MG63 (cell line): ENCODE measurements at regions not wholly inside any gene's neighbourhood (a gene's known extent, or its start where the extent isn't known, plus 50 kb on each side); places are given as distances from the start of the nearest gene placed in this dataset.

Experiments
- DNase-seq: peaks from one replicate; pipeline ENCODE4 v3.0.0-alpha.2; 2020
- H3K27me3 ChIP-seq: fragments of 250-450 bp; sonication (Bioruptor Pico); 2 replicates; pipeline ENCODE4 v1.5.1; 2020; ENCODE audit warnings: mild to moderate bottlenecking, moderate library complexity
- H3K36me3 ChIP-seq: fragments of 250-450 bp; sonication (Bioruptor Pico); 2 replicates; pipeline ENCODE4 v1.5.1; 2020; ENCODE audit warnings: mild to moderate bottlenecking, moderate library complexity
- H3K4me3 ChIP-seq: fragments of 250-450 bp; sonication (Bioruptor Pico); 2 replicates; pipeline ENCODE4 v1.5.1; 2020; ENCODE audit warnings: mild to moderate bottlenecking, moderate library complexity
- H3K9me3 ChIP-seq: fragments of 250-450 bp; sonication (Bioruptor Pico); 2 replicates; pipeline ENCODE4 v1.5.1; 2020; ENCODE audit warnings: mild to moderate bottlenecking, moderate library complexity

DNA sequence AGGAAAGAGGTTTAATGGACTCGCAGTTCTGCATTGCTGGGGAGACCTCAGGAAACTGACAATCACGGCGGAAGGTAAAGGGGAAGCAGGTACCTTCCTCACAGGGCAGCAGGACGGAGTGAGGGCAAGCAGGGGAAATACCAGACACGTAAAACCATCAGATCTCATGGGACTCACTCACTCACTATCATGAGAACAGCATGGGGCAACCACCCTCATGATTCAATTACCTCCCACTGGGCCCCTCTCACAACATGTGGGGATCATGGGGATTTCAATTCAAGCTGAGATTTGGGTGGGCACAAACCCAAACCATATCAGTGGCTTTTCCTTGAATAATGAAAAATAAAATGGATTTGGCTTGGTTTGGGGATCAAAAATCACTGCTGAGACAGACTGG is 380.5 kb downstream of the VRK1 start:
- Histone ChIP-seq H3K36me3 (no peaks in the 10 kb centered on the region), H3K4me3 (no peak overlapping the region), H3K27me3 (no peaks in the 10 kb centered on the region), H3K9me3 (no peaks in the 10 kb centered on the region)
- no peak for DNase-seq

DNA sequence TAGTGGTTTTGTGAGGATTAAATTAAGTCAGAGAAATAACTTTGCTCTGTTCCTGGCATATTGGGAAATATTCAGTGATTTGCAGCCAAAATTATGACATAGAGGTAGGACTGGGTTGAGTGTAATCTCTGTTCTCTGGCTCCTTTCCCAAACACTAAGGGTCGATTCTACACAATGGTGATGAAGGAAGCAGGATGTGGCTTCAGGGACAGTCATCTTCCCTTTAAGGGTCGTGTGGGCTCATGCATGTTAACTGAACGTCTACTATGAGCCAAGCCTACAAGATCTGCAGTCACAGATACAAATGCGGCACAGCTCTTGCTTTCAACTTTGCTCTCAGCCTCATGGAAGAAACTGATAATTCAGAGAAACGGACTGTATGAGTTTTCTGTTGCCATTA is 381.6 kb downstream of the VRK1 start:
- H3K36me3 ChIP-seq, result no peaks in the 10 kb centered on the region
- no peak overlapping the region for H3K4me3 ChIP-seq
- H3K9me3 ChIP-seq, result no peaks in the 10 kb centered on the region
- no peaks in the 10 kb centered on the region for H3K27me3 ChIP-seq
- DNase-seq, result no peak

DNA sequence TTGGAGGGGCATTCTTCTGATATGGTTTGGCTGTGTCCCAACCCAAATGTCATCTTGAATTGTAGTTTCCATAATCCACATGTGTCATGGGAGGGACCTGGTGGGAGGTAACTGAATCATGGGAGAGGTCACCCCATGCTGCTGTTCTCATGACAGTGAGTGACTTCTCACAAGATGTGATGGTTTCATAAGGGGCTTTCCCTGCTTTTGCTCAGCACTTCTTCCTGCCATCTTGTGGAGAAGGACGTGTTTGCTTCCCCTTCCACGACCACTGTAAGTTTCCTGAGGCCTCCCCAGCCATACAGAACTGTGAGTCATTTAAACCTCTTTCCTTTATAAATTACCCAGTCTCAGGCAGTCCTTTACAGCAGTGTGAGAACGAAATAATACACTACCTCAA is 382.4 kb downstream of the VRK1 start:
- DNase-seq, result no peak
- no peaks in the 10 kb centered on the region for H3K27me3 ChIP-seq
- no peak overlapping the region for H3K4me3 ChIP-seq
- H3K9me3 ChIP-seq, result no peaks in the 10 kb centered on the region
- no peaks in the 10 kb centered on the region for H3K36me3 ChIP-seq

DNA sequence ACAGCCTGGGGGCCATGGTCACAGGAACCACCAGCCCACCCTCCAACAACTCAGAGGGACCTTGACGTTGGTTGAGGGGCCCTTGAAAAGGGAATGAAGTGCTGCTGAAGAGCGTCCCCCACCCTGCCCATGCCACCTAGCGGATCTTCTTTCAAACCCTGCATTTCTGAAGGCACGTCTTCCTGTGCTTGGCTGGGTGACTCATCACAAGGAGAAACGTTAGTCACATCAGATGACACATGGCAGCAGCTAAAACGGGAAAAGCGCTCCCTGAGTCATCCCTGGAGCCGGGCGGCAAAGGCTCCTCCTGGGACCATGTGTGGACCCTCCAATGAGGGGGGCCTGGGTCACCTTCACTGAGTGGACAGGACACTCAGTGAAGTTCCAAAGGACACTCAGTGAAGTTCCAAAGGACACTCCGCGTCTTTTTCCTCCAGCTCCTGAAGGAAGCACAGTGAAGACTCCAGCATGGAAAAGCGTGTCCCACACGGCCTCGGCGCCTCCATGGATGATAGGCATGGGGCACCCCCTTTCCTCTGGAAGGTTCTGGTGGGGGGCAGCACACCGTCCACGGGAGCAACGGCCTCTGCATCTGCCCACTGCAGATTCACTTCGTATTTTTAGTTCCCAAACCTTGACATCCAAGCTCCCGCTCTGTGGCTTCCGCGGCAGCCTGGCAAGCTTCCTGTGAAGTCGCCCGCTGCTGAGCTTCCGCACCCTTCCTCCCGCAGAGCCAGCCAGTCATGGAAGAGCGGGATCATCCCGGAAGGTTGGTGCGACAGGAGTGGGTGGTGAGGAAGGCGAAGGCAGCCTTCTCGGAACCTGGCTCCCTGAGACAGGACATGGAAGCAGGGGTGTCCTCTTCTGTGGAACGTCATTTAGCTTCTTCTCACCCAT is 383.4 kb downstream of the VRK1 start:
- Histone ChIP-seq H3K9me3 (no peaks in the 10 kb centered on the region), H3K27me3 (no peaks in the 10 kb centered on the region), H3K36me3 (no peaks in the 10 kb centered on the region), H3K4me3 (no peak overlapping the region)
- peak; percentile 80 for DNase-seq

DNA sequence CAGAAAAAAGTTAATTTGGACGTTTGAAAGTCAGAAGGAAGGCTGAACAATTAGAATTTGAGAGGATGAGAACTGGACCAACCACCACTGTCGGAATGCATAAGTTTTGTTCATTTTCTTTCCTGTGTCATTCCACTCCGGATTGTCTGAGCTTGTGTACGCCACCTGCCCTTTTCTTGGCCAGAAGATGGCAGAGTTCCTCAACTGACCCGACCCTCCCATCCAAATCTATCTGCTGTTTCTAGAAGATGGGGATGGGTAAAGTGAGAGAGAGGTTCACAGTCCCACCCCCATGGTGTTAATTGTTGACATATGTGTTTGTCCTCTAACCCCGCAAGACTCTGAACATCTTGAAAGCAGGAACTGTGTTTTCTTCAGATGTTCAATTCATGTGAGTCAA is 388.0 kb downstream of the VRK1 start:
- H3K36me3 ChIP-seq, result no peaks in the 10 kb centered on the region
- no peak overlapping the region for H3K4me3 ChIP-seq
- no peak for DNase-seq
- H3K27me3 ChIP-seq, result no peaks in the 10 kb centered on the region
- no peaks in the 10 kb centered on the region for H3K9me3 ChIP-seq

DNA sequence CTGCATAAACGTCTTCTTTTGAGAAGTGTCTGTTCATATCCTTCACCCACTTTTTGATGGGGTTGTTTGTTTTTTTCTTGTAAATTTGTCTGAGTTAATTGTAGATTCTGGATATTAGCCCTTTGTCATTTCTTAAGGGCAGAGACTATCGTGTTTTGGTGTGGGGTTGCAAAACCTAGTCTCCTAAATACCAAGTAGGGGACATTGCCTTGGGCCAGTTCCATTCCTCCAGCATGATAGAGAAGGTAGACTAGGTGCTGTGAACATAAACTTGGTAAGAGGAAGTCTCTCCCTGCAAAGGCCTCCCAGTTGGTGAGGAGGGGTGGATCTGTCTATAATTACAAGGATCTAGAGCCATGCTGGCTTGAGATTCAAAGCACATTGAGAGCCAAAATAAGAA is 390.7 kb downstream of the VRK1 start:
- no peak for DNase-seq
- H3K4me3 ChIP-seq, result no peak overlapping the region
- no peaks in the 10 kb centered on the region for H3K36me3 ChIP-seq
- no peaks in the 10 kb centered on the region for H3K27me3 ChIP-seq
- H3K9me3 ChIP-seq, result no peaks in the 10 kb centered on the region

DNA sequence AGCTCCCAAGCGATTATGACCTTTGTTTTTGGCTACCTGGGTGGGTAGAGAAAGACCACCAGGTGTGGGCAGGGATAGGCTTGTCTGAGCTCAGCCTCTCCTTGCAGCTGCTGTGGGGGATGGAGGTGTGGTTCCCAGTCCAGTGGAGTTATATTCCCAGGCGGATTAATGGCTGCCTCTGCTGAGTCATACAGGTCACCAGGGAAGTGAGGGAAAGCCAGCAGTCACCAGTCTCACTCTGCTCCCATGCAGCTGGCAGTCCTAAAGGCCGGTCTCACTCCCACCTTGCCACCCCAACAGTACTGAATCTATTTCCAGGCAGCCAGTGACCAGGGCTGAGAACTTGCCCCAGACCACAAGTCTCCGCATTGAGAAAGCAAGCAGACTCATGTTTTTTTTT is 399.2 kb downstream of the VRK1 start:
- DNase-seq, result no peak
- H3K9me3 ChIP-seq, result no peaks in the 10 kb centered on the region
- H3K36me3 ChIP-seq, result no peaks in the 10 kb centered on the region
- no peak overlapping the region for H3K4me3 ChIP-seq
- no peaks in the 10 kb centered on the region for H3K27me3 ChIP-seq

DNA sequence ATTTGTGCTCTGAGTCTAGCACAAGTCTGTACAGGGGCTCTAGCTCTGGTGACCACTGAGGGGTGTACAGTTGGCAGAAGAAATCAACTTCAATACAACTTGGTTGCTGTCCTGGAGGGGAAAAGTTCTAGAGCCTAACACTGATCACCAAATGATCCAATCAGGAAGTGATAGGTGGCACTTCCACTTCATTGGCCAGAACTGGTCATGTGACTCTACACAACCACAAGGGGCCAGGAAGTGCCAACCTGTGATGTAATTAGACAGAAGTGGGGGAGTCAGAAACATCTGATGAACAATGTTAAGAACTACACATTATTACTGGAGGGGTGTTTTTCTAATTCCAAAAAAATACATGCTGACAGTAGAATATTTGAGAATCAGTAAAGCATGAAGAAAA is 401.6 kb downstream of the VRK1 start:
- no peaks in the 10 kb centered on the region for H3K27me3 ChIP-seq

DNA sequence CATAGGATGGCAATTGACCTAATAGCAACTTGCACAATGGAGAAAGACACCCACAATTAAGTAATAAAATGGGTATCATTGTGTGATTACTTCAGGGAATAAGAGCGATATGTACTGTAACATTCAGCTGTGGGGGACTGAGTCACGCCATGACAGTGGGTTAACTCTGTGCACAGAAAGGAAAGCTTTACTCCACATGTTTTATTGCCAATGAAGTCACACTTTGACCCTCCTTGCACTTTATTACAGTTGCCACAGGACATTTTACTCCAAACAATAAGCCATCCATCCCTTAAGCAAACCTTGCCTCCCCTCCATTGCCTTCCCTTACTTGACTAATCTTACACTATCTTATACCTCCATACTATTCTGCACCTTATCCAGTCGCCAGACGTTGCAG is 403.1 kb downstream of the VRK1 start:
- no peak for DNase-seq
- no peaks in the 10 kb centered on the region for H3K36me3 ChIP-seq
- H3K9me3 ChIP-seq, result no peaks in the 10 kb centered on the region
- no peak overlapping the region for H3K4me3 ChIP-seq
- no peaks in the 10 kb centered on the region for H3K27me3 ChIP-seq

More for the DNA sequence above, 401.6 kb downstream of the VRK1 start:
- Histone ChIP-seq H3K36me3 (no peaks in the 10 kb centered on the region), H3K9me3 (no peaks in the 10 kb centered on the region), H3K4me3 (no peak overlapping the region)
- no peak for DNase-seq

DNA sequence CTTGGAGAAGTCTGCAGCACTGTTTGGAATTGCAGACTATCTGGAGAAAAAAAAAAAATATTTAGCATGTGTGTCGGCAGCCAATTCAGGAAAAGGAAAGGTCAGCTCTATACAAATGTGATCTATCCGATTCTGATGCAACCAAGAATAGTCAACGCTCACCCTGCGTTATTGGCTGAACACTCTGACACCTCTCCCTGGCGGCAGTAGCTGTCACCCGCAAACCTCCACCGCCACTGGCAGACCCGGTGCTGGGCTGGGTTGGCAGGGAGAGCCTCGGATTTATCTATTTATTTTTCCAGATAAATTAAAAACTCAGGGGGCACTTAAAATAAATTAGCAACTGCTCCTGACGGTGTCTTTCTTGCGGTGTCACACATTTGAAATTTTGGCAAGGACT is 409.7 kb downstream of the VRK1 start:
- Histone ChIP-seq H3K27me3 (no peaks in the 10 kb centered on the region), H3K36me3 (no peaks in the 10 kb centered on the region), H3K4me3 (no peak overlapping the region), H3K9me3 (no peaks in the 10 kb centered on the region)
- no peak for DNase-seq

DNA sequence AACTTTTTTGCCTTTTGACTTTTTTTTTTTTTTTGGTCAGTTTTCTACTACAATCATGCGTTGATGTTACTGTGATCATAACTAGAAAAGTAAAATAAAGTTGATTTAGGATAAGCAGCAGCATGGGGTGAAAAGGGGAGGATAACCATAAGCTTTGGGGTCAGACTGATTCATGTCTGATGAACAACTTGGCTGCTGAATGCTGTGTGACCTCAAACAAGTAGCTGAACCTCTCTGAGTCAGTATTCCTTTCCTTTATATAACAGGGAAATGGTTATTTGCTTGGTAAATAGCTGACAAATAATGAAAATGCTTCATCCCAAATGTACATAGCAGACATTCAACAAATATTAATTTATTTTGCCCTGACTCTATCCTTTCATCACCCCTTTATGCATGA is 413.0 kb downstream of the VRK1 start:
- Histone ChIP-seq H3K9me3 (no peaks in the 10 kb centered on the region), H3K27me3 (no peaks in the 10 kb centered on the region), H3K36me3 (no peaks in the 10 kb centered on the region), H3K4me3 (no peak overlapping the region)
- no peak for DNase-seq

DNA sequence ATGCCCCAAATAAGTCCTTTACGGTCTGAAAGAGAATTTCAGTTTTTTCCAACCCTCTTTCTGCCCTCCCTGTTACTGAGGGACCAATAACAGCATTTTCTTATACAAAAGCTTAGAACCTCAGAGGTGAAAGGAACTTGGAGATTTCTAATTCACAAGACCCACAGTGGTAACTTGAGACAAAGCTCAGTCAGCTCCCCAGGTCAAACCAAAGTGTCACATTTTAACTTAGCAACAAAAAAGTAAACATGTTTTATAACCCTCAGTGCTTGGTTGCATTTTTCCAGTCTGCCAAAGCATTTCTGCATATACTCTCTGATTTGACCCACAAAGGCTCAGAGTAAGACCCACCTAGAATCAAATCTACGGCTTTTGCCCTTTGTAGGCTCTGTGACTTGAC is 415.2 kb downstream of the VRK1 start:
- no peak for DNase-seq
- H3K27me3 ChIP-seq, result no peaks in the 10 kb centered on the region

DNA sequence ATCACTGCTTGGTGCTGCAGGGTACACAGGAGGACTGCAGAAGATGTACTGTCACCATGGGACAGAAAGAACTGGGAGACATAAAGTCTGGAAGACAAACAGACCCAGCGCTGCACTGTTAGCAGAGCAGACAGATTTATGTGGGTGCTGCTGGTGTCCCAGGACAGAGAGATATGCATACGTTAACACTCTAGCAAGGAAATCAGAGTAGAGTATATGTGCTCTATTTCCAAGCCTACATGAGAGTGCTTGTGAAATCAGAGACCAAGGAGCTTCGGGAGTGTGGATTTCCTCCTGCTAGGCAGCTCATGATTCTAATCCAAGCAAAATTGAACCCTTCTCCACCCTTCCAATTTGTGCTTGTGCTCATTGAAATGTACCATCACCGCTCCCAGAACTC is 416.5 kb downstream of the VRK1 start:
- Histone ChIP-seq H3K4me3 (no peak overlapping the region), H3K9me3 (no peaks in the 10 kb centered on the region), H3K36me3 (no peaks in the 10 kb centered on the region), H3K27me3 (no peaks in the 10 kb centered on the region)
- DNase-seq, result no peak

More for the DNA sequence above, 415.2 kb downstream of the VRK1 start:
- Histone ChIP-seq H3K9me3 (no peaks in the 10 kb centered on the region), H3K4me3 (no peak overlapping the region), H3K36me3 (no peaks in the 10 kb centered on the region)

DNA sequence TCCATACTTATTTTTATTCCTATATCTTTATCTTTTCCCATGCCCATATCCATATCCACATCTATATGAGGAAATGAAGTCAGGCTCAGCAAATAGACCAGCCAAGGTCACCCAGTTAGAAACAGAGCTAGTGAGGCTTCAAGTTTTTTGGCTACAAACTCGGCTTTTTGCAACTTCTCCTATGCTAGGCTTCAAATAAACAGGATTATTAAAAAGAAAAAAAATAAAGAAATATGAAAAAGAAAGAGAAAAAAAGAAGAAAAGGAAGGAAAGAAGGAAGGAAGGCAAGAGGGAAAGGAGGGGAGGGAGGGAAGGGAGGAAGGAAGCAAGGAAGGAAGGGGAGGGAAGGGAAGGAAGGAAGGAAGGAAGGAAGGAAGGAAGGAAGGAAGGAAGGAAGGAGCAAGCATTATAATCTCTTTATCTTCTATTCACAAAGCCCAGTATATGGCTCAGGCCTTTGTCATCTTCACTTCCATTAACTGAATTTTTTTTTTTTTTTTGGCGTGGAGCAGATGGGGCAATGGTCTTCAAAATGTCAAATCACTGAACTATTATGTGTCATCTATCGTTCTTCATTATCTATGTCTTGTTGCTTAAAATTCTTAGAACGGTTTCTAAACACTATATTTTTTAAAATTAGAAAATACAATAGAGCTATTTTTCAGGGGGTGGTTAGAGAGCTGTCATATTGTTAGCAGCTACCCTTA is 418.2 kb downstream of the VRK1 start:
- H3K9me3 ChIP-seq, result no peaks in the 10 kb centered on the region
- H3K27me3 ChIP-seq, result no peaks in the 10 kb centered on the region
- no peak overlapping the region for H3K4me3 ChIP-seq
- no peak for DNase-seq
- no peaks in the 10 kb centered on the region for H3K36me3 ChIP-seq

DNA sequence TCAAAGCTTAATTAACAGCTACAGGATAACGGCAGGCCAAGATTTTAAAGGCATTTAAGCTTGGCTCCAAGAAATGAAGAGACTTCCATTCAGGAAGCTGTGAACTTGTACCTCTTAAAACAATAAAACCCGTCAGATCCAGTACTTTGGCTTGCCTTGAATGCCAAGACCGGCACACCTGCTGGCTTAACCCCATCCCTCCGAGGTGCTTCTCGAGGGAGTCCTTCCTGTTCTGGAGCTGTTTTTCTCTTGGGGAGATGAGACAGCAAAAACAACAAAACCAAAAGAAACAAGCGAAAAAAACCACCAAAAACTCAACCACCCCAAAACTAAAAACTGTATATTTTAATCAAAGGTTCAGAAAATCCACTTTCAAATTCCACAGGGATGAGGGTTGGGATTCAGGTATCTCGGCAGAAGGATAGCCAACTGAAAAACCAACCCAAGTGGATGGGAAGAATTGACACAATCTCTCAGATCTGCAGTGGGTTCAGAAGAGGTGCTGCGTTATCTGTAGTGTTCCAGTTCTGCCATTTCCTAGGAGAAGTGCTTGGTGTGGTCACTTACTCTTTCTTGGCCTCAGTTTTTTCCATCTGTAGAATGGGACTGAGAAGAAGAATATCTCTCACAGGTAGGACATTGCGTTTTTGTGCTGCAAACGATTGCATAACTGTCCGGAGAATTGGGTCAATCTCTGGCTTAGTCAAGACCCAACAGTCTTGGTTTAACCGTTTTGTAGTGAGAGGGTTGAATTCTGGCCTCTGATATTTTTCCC is 420.1 kb downstream of the VRK1 start:
- DNase-seq, result no peak
- Histone ChIP-seq H3K36me3 (no peaks in the 10 kb centered on the region), H3K4me3 (no peak overlapping the region), H3K27me3 (no peaks in the 10 kb centered on the region), H3K9me3 (no peaks in the 10 kb centered on the region)

DNA sequence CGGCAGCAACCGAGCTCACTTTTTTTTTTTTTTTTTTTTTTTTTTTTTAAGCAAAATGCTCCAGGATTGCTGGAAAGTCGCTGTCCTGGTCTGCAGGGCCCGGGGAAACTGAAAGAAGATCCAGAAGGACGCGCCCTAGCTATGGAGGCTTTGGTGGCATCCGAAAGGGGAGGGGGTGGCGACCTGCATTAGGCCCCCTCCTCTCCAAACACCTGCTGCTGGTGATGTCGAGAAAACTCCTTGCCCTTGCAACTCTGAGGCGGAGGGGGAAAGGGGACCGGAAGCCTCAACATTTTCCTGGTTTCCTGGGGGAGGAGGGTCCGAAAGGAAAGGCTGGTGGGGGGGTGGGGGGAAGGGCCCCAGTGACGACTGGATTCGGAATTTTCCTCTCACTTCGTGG is 421.1 kb downstream of the VRK1 start:
- no peak for DNase-seq
- H3K36me3 ChIP-seq, result no peaks in the 10 kb centered on the region
- H3K9me3 ChIP-seq, result no peaks in the 10 kb centered on the region
- H3K4me3 ChIP-seq, result no peak overlapping the region
- no peaks in the 10 kb centered on the region for H3K27me3 ChIP-seq

DNA sequence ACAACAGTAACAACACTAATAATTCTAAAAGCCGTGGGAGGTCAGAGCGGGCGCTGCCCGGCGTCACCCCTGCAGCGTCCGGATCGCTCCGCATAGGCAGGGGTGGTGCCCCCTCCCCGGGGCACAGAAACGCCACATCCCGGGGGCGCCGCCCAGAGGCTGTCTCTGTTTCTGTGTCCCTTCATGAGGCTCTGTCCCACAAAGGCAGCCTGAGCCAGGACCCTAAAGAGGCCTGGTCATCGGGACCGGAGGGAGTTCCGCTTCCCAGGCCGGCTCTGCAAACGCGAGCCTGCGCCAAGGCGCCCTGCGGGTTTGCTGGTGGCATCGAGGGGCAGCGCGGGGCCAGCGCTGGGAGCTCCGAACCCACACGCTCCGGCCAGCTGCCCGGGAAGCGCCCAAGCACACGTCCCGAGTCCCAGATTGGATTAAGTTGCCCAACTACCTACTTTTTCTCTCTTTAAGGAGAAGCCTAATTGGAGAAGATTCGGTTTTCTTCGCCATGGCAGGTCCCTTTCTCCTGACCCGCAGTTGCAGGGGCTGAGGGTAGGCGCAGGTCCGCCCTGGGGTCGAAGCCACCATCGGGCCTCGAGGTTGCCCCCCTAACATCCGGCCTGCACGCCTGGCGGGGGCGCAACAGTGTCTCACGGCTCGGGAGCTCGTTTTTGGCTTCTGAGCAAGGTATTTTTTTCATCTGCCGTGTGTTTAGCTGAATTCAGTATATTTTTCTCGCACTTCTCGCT is 421.7 kb downstream of the VRK1 start:
- Histone ChIP-seq H3K4me3 (peak overlapping the region; percentile 38), H3K36me3 (no peaks in the 10 kb centered on the region), H3K9me3 (no peaks in the 10 kb centered on the region), H3K27me3 (no peaks in the 10 kb centered on the region)
- peak; percentile 26 for DNase-seq
